ENCODE measurements at regions not wholly inside any gene's neighbourhood (a gene's known extent, or its start where the extent isn't known, plus 50 kb on each side); places are given as distances from the start of the nearest gene placed in this dataset.

DNA sequence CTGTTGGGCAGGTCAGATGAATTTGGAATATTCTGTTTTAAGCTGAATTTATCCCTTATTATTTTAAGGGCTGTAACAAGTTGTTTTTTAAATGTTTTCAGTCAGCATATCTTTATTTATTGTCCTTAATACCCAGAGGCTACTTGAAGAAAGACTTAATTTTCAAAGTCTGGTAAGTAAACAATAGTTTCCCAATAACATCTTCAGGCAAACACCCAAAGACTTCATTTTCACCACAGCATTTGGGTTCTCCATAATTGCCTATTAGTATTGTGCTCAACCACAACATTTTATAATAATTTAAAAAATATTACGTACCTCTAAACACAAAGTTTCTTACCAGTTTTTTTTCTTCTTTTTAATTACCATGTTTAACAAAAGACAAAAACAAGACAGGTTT is 60.0 kb upstream of the MKLN1 start:
- Histone ChIP-seq H3K4me3 (ENCODE audit: low read length) (no peak overlapping the region), H3K9me3 (ENCODE audit: control insufficient read depth in 1 of 2, insufficient read depth in 1 of 2, low read length in 2 of 2) (no peaks in the 10 kb centered on the region), H3K27ac (ENCODE audit: low read depth in 1 of 2, low read length in 2 of 2) (no peak overlapping the region), H3K36me3 (ENCODE audit: insufficient read depth, low read length) (no peaks in the 10 kb centered on the region), H3K27me3 (ENCODE audit: control insufficient read depth in 1 of 2, insufficient read depth in 2 of 2, low read length in 2 of 2) (no peaks in the 10 kb centered on the region), H3K4me1 (ENCODE audit: insufficient read depth, low read length) (no peaks in the 10 kb centered on the region)
- TF ChIP-seq, protein P1, sequence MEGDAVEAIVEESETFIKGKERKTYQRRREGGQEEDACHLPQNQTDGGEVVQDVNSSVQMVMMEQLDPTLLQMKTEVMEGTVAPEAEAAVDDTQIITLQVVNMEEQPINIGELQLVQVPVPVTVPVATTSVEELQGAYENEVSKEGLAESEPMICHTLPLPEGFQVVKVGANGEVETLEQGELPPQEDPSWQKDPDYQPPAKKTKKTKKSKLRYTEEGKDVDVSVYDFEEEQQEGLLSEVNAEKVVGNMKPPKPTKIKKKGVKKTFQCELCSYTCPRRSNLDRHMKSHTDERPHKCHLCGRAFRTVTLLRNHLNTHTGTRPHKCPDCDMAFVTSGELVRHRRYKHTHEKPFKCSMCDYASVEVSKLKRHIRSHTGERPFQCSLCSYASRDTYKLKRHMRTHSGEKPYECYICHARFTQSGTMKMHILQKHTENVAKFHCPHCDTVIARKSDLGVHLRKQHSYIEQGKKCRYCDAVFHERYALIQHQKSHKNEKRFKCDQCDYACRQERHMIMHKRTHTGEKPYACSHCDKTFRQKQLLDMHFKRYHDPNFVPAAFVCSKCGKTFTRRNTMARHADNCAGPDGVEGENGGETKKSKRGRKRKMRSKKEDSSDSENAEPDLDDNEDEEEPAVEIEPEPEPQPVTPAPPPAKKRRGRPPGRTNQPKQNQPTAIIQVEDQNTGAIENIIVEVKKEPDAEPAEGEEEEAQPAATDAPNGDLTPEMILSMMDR (IDR thresholded peaks at IDR 0.05), result no peak
- no peaks in the 10 kb centered on the region for H3K4me1 Mint-ChIP-seq (ENCODE audit: low read depth)
- ATAC-seq (ENCODE audit: poor library complexity), result no peak
- ChIA-PET POLR2A (no interaction called here), CTCF (interaction anchor here (1.0 kb wide), 1 partner anchor 10 kb away, joined by 3 read pairs; no protein-coding TSS in a partner anchor)
- no peak for DNase-seq
- H3K27ac Mint-ChIP-seq, result no peak overlapping the region
- H3K27me3 Mint-ChIP-seq, result no peaks in the 10 kb centered on the region
- no peak overlapping the region for H3K4me3 Mint-ChIP-seq
- intact Hi-C loops (cut with DNase I, micrococcal nuclease), result no loop called here
- no peaks in the 10 kb centered on the region for H3K36me3 Mint-ChIP-seq (ENCODE audit: low read depth)
- peaks cover 4% of the 10 kb centered on the region for H3K9me3 Mint-ChIP-seq

DNA sequence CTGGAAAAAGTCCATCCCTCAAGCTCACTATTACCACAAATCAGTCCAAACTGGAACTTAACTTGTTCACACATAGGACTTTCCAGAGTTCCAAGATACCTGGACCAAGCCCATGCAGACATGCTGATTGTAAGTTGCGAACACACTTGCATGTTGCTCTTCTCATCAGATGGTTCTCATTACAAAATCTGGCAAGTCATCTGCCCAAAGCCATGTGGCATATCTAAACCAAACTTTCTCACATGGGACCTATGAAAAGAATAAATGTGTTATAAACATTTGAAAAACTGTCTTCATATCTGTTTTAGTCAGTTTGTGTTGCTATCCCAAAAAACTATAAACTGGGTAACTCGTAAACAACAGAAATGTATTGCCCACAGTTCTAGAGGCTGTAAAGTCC is 58.8 kb upstream of the MKLN1 start:
- no peaks in the 10 kb centered on the region for H3K36me3 ChIP-seq (ENCODE audit: insufficient read depth, low read length)
- Mint-ChIP-seq H3K4me1 (ENCODE audit: low read depth) (no peaks in the 10 kb centered on the region), H3K9me3 (peaks cover 4% of the 10 kb centered on the region), H3K27ac (no peak overlapping the region), H3K4me3 (no peak overlapping the region), H3K36me3 (ENCODE audit: low read depth) (no peaks in the 10 kb centered on the region), H3K27me3 (no peaks in the 10 kb centered on the region)
- no peak for ATAC-seq (ENCODE audit: poor library complexity)
- ChIA-PET CTCF (no interaction called here), POLR2A (no interaction called here)
- no peaks in the 10 kb centered on the region for H3K9me3 ChIP-seq (ENCODE audit: control insufficient read depth in 1 of 2, insufficient read depth in 1 of 2, low read length in 2 of 2)
- no peaks in the 10 kb centered on the region for H3K4me1 ChIP-seq (ENCODE audit: insufficient read depth, low read length)
- H3K27ac ChIP-seq (ENCODE audit: low read depth in 1 of 2, low read length in 2 of 2), result no peak overlapping the region
- no peaks in the 10 kb centered on the region for H3K27me3 ChIP-seq (ENCODE audit: control insufficient read depth in 1 of 2, insufficient read depth in 2 of 2, low read length in 2 of 2)
- TF ChIP-seq, protein P1 (IDR thresholded peaks at IDR 0.05), result no peak
- H3K4me3 ChIP-seq (ENCODE audit: low read length), result no peak overlapping the region
- intact Hi-C loops (cut with DNase I, micrococcal nuclease), result no loop called here
- DNase-seq, result no peak

DNA sequence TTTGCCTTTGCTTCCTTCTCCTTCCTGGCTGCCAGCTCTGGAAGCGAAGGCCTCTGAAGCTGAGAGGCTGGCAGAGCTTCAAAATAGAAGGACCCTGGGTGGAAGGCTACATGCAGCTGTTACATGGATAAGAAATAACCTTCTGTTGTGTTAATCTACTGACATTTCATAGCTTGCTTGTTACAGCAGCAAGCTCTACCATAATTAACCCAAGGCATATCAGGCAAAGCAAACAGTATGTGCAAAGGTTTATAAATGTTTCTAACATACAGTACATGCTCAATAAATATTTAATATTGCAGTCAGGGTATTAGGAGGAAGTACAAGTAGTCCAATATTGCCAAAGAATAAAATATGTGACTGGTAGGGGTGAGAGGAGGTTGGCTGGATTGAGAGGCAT is 55.6 kb upstream of the MKLN1 start:
- TF ChIP-seq, protein P1 (IDR thresholded peaks at IDR 0.05), result no peak
- H3K4me3 Mint-ChIP-seq, result no peak overlapping the region
- no peak overlapping the region for H3K27ac Mint-ChIP-seq
- CTCF ChIA-PET, result no interaction called here
- H3K27ac ChIP-seq (ENCODE audit: low read depth in 1 of 2, low read length in 2 of 2), result no peak overlapping the region
- intact Hi-C loops (cut with DNase I, micrococcal nuclease), result no loop called here
- no peaks in the 10 kb centered on the region for H3K36me3 Mint-ChIP-seq (ENCODE audit: low read depth)
- no peaks in the 10 kb centered on the region for H3K27me3 ChIP-seq (ENCODE audit: control insufficient read depth in 1 of 2, insufficient read depth in 2 of 2, low read length in 2 of 2)
- POLR2A ChIA-PET, result no interaction called here
- H3K27me3 Mint-ChIP-seq, result no peaks in the 10 kb centered on the region
- no peaks in the 10 kb centered on the region for H3K4me1 ChIP-seq (ENCODE audit: insufficient read depth, low read length)
- H3K9me3 ChIP-seq (ENCODE audit: control insufficient read depth in 1 of 2, insufficient read depth in 1 of 2, low read length in 2 of 2), result no peaks in the 10 kb centered on the region
- H3K9me3 Mint-ChIP-seq, result peaks cover 4% of the 10 kb centered on the region
- H3K4me1 Mint-ChIP-seq (ENCODE audit: low read depth), result no peaks in the 10 kb centered on the region
- no peak overlapping the region for H3K4me3 ChIP-seq (ENCODE audit: low read length)
- no peak for DNase-seq
- no peaks in the 10 kb centered on the region for H3K36me3 ChIP-seq (ENCODE audit: insufficient read depth, low read length)
- ATAC-seq (ENCODE audit: poor library complexity), result no peak
